AG10803 (cell line): ENCODE measurements at regions not wholly inside any gene's neighbourhood (a gene's known extent, or its start where the extent isn't known, plus 50 kb on each side); places are given as distances from the start of the nearest gene placed in this dataset.

Experiments used
- DNase-seq: peaks from one replicate; pipeline ENCODE4 v3.0.0; 2010; ENCODE audit warnings: low read depth
- H3K4me3 ChIP-seq: 2 replicates; pipeline ENCODE4 v1.5.1; 2011; ENCODE audit warnings: mild to moderate bottlenecking, low read length, control low read depth
- CTCF ChIP-seq: conservative IDR thresholded peaks from 2 replicates; pipeline ENCODE4 v1.5.1; 2011; ENCODE audit warnings: mild to moderate bottlenecking, low read length, control low read depth, inconsistent platforms

GRCh38 chr2:62576276-62576939, 70.4 kb upstream of the TMEM17 start:
- no peak overlapping the region for H3K4me3 ChIP-seq
- DNase-seq = no peak
- TF ChIP-seq CTCF = no peak

- TF ChIP-seq CTCF = no peak
- no peak for DNase-seq
- no peak overlapping the region for H3K4me3 ChIP-seq
These were observed 67.9 kb upstream of the TMEM17 start for GRCh38 chr2:62573936-62574335.

- peak; percentile 17 for DNase-seq
- H3K4me3 ChIP-seq = no peak overlapping the region
- no peak for TF ChIP-seq CTCF
These were observed 67.2 kb upstream of the TMEM17 start for GRCh38 chr2:62573137-62573731.

- TF ChIP-seq CTCF = no peak
- no peak for DNase-seq
- peak overlapping the region; percentile 36 for H3K4me3 ChIP-seq
These were observed 65.1 kb upstream of the TMEM17 start for GRCh38 chr2:62570861-62571698.

- DNase-seq = no peak
- H3K4me3 ChIP-seq = no peak overlapping the region
- TF ChIP-seq CTCF = no peak
These were observed 64.2 kb upstream of the TMEM17 start for GRCh38 chr2:62569907-62570841.

GRCh38 chr2:62568983-62569837, 63.2 kb upstream of the TMEM17 start:
- no peak overlapping the region for H3K4me3 ChIP-seq
- TF ChIP-seq CTCF = no peak
- DNase-seq = no peak
